ENCODE measurements at regions not wholly inside any gene's neighbourhood (a gene's known extent, or its start where the extent isn't known, plus 50 kb on each side); places are given as distances from the start of the nearest gene placed in this dataset.

- no peak for ATAC-seq
- TF ChIP-seq POU6F1 (CRISPR knock-in tag; IDR thresholded peaks at IDR 0.05; ENCODE audit: borderline replicate concordance, low read depth) (no peak), ZC3H10 (CRISPR knock-in tag; IDR thresholded peaks at IDR 0.05) (no peak), GLIS3 (CRISPR knock-in tag; IDR thresholded peaks at IDR 0.05) (no peak), CSDC2 (CRISPR knock-in tag; IDR thresholded peaks at IDR 0.05) (no peak), ZFP30 (CRISPR knock-in tag; IDR thresholded peaks at IDR 0.05) (no peak), RARB (CRISPR knock-in tag; IDR thresholded peaks at IDR 0.05) (no peak), SNAI2 (CRISPR knock-in tag; IDR thresholded peaks at IDR 0.05) (no peak), TOX (CRISPR knock-in tag; IDR thresholded peaks at IDR 0.05; ENCODE audit: borderline replicate concordance) (no peak), CREB5 (CRISPR knock-in tag; IDR thresholded peaks at IDR 0.05; ENCODE audit: low read depth) (no peak), ZNF565 (CRISPR knock-in tag; conservative IDR thresholded peaks at IDR 0.05; ENCODE audit: low read depth) (no peak), ZFP3 (CRISPR knock-in tag; IDR thresholded peaks at IDR 0.05) (no peak), ZNF8 (CRISPR knock-in tag; IDR thresholded peaks at IDR 0.05) (no peak)
- TF ChIP-seq, protein P1, sequence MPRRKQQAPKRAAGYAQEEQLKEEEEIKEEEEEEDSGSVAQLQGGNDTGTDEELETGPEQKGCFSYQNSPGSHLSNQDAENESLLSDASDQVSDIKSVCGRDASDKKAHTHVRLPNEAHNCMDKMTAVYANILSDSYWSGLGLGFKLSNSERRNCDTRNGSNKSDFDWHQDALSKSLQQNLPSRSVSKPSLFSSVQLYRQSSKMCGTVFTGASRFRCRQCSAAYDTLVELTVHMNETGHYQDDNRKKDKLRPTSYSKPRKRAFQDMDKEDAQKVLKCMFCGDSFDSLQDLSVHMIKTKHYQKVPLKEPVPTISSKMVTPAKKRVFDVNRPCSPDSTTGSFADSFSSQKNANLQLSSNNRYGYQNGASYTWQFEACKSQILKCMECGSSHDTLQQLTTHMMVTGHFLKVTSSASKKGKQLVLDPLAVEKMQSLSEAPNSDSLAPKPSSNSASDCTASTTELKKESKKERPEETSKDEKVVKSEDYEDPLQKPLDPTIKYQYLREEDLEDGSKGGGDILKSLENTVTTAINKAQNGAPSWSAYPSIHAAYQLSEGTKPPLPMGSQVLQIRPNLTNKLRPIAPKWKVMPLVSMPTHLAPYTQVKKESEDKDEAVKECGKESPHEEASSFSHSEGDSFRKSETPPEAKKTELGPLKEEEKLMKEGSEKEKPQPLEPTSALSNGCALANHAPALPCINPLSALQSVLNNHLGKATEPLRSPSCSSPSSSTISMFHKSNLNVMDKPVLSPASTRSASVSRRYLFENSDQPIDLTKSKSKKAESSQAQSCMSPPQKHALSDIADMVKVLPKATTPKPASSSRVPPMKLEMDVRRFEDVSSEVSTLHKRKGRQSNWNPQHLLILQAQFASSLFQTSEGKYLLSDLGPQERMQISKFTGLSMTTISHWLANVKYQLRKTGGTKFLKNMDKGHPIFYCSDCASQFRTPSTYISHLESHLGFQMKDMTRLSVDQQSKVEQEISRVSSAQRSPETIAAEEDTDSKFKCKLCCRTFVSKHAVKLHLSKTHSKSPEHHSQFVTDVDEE (CRISPR knock-in tag; IDR thresholded peaks at IDR 0.05), result no peak
- TF ChIP-seq, protein P2, sequence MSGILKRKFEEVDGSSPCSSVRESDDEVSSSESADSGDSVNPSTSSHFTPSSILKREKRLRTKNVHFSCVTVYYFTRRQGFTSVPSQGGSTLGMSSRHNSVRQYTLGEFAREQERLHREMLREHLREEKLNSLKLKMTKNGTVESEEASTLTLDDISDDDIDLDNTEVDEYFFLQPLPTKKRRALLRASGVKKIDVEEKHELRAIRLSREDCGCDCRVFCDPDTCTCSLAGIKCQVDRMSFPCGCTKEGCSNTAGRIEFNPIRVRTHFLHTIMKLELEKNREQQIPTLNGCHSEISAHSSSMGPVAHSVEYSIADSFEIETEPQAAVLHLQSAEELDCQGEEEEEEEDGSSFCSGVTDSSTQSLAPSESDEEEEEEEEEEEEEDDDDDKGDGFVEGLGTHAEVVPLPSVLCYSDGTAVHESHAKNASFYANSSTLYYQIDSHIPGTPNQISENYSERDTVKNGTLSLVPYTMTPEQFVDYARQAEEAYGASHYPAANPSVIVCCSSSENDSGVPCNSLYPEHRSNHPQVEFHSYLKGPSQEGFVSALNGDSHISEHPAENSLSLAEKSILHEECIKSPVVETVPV (CRISPR knock-in tag; IDR thresholded peaks at IDR 0.05), result no peak
These were observed 549.4 kb downstream of the STK39 start for GRCh38 chr2:167697948-167698347.

DNA sequence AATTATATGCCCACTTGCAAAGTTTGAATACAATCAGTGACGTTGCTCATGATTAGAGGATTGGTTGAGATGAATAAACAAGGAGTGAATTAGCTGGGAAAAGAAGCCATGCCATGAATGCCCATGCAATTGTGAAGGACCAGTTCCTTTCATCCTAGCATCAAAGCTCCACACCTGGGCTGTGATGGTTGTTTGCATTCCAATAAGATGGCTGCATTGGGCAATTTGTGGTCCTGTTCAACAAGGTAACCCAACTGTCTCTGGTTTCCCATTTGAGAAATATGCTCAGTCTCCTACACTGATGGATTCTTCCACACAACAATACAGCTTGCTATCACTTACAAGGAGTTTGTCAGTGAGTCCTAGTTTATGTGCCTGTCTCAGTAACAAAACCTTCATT, 550.2 kb downstream of the STK39 start:
- no peak for TF ChIP-seq CREB5 (CRISPR knock-in tag; IDR thresholded peaks at IDR 0.05; ENCODE audit: low read depth)
- TF ChIP-seq TOX (CRISPR knock-in tag; IDR thresholded peaks at IDR 0.05; ENCODE audit: borderline replicate concordance), result no peak
- TF ChIP-seq OSR1 (CRISPR knock-in tag; IDR thresholded peaks at IDR 0.05), result no peak
- no peak for TF ChIP-seq CSDC2 (CRISPR knock-in tag; IDR thresholded peaks at IDR 0.05)
- no peak for TF ChIP-seq PATZ1 (CRISPR knock-in tag; IDR thresholded peaks at IDR 0.05; ENCODE audit: borderline replicate concordance)
- no peak for TF ChIP-seq BACH2 (CRISPR knock-in tag; IDR thresholded peaks at IDR 0.05; ENCODE audit: borderline replicate concordance)
- no peak for TF ChIP-seq ZFP3 (CRISPR knock-in tag; IDR thresholded peaks at IDR 0.05)
- no peak for TF ChIP-seq ZNF565 (CRISPR knock-in tag; conservative IDR thresholded peaks at IDR 0.05; ENCODE audit: low read depth)
- no peak for TF ChIP-seq ISL1 (CRISPR knock-in tag; IDR thresholded peaks at IDR 0.05)
- no peak for TF ChIP-seq RARB (CRISPR knock-in tag; IDR thresholded peaks at IDR 0.05)
- no peak for TF ChIP-seq ZNF8 (CRISPR knock-in tag; IDR thresholded peaks at IDR 0.05)
- TF ChIP-seq ZC3H10 (CRISPR knock-in tag; IDR thresholded peaks at IDR 0.05), result no peak
- no peak for TF ChIP-seq GLIS3 (CRISPR knock-in tag; IDR thresholded peaks at IDR 0.05)
- no peak for TF ChIP-seq ZFP30 (CRISPR knock-in tag; IDR thresholded peaks at IDR 0.05)
- TF ChIP-seq ZNF70 (CRISPR knock-in tag; IDR thresholded peaks at IDR 0.05), result no peak
- TF ChIP-seq ARNTL (CRISPR knock-in tag; IDR thresholded peaks at IDR 0.05; ENCODE audit: borderline replicate concordance, low read depth), result no peak
- TF ChIP-seq TCF4 (CRISPR knock-in tag; IDR thresholded peaks at IDR 0.05; ENCODE audit: borderline replicate concordance), result no peak
- no peak for TF ChIP-seq POU6F1 (CRISPR knock-in tag; IDR thresholded peaks at IDR 0.05; ENCODE audit: borderline replicate concordance, low read depth)
- ATAC-seq, result no peak

Measured in SK-N-SH treated with all-trans-retinoic acid at 6 μM for 48 hours (cell line).